GM06990 (cell line): ENCODE measurements at regions not wholly inside any gene's neighbourhood (a gene's known extent, or its start where the extent isn't known, plus 50 kb on each side); places are given as distances from the start of the nearest gene placed in this dataset.

Experiments used
- DNase-seq: peaks from one replicate; pipeline ENCODE4 v3.0.0-alpha.2; 2011; ENCODE audit not compliant: insufficient read length; ENCODE audit errors: extremely low read depth
- H3K27me3 ChIP-seq: replicated peaks from 2 replicates; pipeline ENCODE4 v1.6.0; 2011; ENCODE audit warnings: low read length; ENCODE audit not compliant: control insufficient read depth, insufficient read depth
- H3K36me3 ChIP-seq: 2 replicates; pipeline ENCODE4 v1.5.1; 2011; ENCODE audit warnings: low read length; ENCODE audit not compliant: control insufficient read depth, insufficient read depth
- H3K4me3 ChIP-seq: replicated peaks from 2 replicates; pipeline ENCODE4 v1.5.1; 2011; ENCODE audit warnings: low read depth, mild to moderate bottlenecking, control low read depth, low read length
- TF ChIP-seq, protein P1 (sequence below): IDR thresholded peaks from 2 replicates; pipeline ENCODE4 v1.5.1; 2011; ENCODE audit warnings: low read length, control low read depth, mild to moderate bottlenecking, inconsistent platforms; ENCODE audit not compliant: insufficient read depth, poor library complexity, severe bottlenecking

DNA sequence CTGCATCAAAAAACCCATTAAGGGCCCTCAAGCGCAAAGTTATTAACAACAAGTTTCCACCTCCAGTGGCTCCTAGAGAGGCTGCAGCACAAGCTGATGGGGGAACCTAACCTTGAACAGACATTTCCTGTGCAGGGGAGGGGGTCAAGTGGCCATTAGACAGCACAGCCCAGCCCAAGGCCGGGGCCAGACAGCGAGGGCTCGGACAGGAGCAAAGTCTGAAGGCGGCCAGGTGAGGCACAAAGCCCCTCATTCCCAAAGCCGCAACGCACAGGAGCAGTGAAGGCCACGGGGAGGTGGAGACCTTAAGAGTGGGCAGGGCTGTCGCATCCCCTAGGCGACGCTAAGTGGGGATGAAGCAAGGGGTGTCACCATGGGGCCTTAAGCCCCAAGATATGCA, 73.2 kb upstream of the ZNF746 start:
- DNase-seq = no peak
- H3K27me3 ChIP-seq = no peaks in the 10 kb centered on the region
- H3K4me3 ChIP-seq = no peak overlapping the region
- H3K36me3 ChIP-seq = peaks cover 4% of the 10 kb centered on the region
- TF ChIP-seq, protein P1, sequence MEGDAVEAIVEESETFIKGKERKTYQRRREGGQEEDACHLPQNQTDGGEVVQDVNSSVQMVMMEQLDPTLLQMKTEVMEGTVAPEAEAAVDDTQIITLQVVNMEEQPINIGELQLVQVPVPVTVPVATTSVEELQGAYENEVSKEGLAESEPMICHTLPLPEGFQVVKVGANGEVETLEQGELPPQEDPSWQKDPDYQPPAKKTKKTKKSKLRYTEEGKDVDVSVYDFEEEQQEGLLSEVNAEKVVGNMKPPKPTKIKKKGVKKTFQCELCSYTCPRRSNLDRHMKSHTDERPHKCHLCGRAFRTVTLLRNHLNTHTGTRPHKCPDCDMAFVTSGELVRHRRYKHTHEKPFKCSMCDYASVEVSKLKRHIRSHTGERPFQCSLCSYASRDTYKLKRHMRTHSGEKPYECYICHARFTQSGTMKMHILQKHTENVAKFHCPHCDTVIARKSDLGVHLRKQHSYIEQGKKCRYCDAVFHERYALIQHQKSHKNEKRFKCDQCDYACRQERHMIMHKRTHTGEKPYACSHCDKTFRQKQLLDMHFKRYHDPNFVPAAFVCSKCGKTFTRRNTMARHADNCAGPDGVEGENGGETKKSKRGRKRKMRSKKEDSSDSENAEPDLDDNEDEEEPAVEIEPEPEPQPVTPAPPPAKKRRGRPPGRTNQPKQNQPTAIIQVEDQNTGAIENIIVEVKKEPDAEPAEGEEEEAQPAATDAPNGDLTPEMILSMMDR = no peak

DNA sequence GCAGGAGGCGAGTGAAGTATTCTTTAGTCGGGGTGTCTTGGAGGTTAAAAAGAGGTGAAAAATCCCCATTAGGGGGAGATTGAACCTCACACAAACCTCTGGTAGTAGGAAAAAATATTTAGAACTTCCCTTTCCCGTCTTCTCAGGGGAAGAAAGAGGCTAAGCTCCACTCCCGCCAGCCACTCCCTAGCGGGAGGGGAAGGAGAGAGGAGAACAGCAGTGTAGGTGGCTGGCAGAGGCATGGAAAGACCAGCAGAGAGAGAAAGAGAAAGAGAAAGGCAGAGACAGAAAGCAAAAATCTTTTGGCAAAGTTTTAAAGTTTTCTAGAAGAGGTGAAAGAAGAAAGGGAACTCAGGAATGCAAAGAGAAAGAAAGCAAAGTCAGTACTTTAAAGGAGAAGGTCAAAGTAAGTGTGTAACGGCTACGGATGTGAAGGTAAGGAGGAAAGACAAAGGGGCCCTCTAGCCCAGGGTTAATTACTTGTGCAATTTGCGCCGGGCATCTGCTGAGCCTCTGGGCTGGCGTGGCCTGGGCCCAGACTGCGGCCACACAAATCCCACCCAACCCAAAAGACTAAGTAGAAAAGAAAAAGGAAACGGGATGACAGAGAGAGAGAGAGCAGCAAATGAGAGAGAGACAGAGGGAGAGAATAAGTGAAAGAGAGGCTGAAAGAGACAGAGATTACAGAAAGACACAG, 72.3 kb upstream of the ZNF746 start:
- DNase-seq = no peak
- peaks cover 4% of the 10 kb centered on the region for H3K36me3 ChIP-seq
- no peak overlapping the region for H3K4me3 ChIP-seq
- no peaks in the 10 kb centered on the region for H3K27me3 ChIP-seq
- TF ChIP-seq, protein P1 = no peak

DNA sequence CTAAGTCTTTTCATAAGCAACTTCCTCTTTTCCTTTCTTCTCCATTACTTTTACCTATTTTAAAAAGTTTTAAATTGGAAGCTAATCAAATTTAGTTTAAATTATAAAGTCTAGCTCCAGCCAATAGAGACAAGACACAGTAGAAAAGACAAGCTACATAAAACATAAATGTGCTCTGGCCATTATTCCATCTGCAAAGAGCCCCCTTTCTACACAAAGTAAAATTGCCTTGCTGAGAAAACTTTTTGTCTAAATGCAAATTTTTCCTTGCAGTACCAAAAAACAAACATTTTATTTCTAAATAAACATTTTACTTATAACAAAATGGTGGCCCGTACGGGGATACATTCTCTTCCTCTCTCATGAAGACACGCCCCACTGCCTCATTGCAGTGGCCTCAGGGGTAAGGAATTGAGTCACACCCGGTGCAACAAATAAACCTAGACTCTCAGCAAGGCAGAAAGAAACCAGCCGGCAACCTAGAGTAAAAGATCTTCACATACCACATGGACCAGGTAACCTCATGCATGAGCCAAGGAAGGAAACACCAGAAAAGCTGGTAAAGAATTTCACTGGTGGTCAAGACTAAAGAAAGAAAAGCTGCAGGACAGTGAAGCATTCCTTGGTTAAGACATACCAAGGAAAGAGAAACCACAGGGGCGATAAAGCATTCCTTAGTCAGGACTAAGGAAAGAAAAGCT, 71.6 kb upstream of the ZNF746 start:
- Histone ChIP-seq H3K36me3 (peaks cover 4% of the 10 kb centered on the region), H3K27me3 (no peaks in the 10 kb centered on the region), H3K4me3 (no peak overlapping the region)
- DNase-seq = no peak
- TF ChIP-seq, protein P1 = no peak

DNA sequence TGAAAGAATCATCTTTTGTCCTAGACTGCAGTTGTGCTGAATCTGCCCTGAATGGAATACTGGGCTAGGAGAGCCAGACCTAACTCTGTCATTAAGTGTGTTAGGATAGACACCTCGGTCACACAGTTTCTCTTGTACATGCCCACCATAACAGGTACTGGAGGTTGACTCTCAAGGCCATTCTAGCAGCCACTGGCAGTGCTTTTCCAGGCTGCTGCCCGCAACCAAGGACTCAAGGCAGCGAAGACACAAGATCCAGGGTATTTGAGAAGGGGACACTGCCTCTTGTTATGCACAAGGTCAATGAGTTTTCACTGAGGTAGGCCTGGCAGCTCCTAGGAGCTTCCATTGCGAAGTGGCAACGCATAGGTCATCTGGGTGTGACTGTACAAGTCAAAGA, 70.6 kb upstream of the ZNF746 start:
- TF ChIP-seq, protein P1 = no peak
- no peak overlapping the region for H3K4me3 ChIP-seq
- DNase-seq = no peak
- peaks cover 4% of the 10 kb centered on the region for H3K36me3 ChIP-seq
- no peaks in the 10 kb centered on the region for H3K27me3 ChIP-seq

DNA sequence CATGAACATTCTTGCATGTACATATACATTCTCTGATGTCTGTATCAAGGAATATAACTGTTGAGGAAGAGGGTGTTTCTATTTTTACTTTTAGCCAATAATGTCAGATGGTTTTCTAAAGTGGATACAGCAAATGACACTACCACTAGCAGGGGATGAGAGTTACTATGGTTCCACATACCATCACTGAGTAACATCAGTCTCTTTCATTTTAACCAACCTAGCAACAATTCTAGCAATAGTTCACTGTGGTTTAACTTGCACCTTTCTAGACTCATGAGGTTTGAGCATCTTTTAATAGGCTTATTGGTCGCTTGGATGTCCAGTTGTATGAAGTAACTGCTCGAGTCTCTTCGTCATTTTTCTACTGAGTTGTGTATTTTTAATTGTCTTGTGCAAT, 68.5 kb upstream of the ZNF746 start:
- TF ChIP-seq, protein P1 = no peak
- Histone ChIP-seq H3K36me3 (peaks cover 9% of the 10 kb centered on the region), H3K4me3 (no peak overlapping the region), H3K27me3 (no peaks in the 10 kb centered on the region)
- no peak for DNase-seq
